Esophagus muscularis mucosa (tissue), 3 donors: ENCODE measurements at regions not wholly inside any gene's neighbourhood (a gene's known extent, or its start where the extent isn't known, plus 50 kb on each side); places are given as distances from the start of the nearest gene placed in this dataset.

ENCODE experiments used
- POLR2A ChIP-seq: fragments of 450-650 bp; IDR thresholded peaks from one replicate; pipeline ENCODE4 v1.6.1; 2017; ENCODE audit warnings: antibody characterized with exemption, moderate library complexity, mild to moderate bottlenecking, low read depth
- POLR2AphosphoS5 ChIP-seq, 2 donors: sonication (generic); formaldehyde crosslinking; IDR thresholded peaks; one replicate each; pipeline ENCODE4 v1.6.1; 2017; ENCODE audit warnings: antibody characterized with exemption in 2 of 2
- TF ChIP-seq, protein P1 (sequence below), 3 experiments: fragments of 200-600 bp in 2 of 3; fragments of 450-650 bp in 1 of 3; sonication (generic) in 2 of 3; IDR thresholded peaks; one replicate each; pipeline ENCODE4 v1.5.1; 2017 to 2019; ENCODE audit warnings: antibody characterized with exemption in 3 of 3, mild to moderate bottlenecking in 2 of 3, moderate library complexity in 1 of 3

DNA sequence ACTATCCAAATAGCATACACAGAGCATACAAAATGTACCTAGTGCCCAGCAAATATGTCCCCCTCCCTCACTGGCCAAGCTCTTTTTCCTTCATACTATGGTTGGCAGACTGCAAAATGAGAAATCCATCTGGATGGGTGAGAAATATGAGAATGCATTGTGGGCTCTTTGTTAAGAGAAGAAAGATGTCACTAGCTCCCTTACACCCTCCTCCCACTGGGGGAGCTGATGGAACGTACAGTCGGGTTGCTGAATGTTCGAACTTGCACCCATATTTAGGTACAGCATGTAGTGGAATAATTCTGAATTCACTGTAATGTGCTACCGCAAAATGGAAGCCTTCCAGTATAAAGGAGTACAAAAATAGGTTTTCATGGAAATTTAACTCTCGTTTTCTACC is 377.4 kb downstream of the GRIN2B start:
- TF ChIP-seq, protein P1, sequence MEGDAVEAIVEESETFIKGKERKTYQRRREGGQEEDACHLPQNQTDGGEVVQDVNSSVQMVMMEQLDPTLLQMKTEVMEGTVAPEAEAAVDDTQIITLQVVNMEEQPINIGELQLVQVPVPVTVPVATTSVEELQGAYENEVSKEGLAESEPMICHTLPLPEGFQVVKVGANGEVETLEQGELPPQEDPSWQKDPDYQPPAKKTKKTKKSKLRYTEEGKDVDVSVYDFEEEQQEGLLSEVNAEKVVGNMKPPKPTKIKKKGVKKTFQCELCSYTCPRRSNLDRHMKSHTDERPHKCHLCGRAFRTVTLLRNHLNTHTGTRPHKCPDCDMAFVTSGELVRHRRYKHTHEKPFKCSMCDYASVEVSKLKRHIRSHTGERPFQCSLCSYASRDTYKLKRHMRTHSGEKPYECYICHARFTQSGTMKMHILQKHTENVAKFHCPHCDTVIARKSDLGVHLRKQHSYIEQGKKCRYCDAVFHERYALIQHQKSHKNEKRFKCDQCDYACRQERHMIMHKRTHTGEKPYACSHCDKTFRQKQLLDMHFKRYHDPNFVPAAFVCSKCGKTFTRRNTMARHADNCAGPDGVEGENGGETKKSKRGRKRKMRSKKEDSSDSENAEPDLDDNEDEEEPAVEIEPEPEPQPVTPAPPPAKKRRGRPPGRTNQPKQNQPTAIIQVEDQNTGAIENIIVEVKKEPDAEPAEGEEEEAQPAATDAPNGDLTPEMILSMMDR (IDR thresholded peaks at IDR 0.05) = no peak
- TF ChIP-seq POLR2AphosphoS5 (IDR thresholded peaks at IDR 0.05) (no peak), POLR2A (no peak)
